Lower leg skin (tissue), 3 donors: ENCODE measurements at regions not wholly inside any gene's neighbourhood (a gene's known extent, or its start where the extent isn't known, plus 50 kb on each side); places are given as distances from the start of the nearest gene placed in this dataset.

Experiments
- CTCF ChIP-seq, 3 donors: fragments of 450-650 bp; IDR thresholded peaks; one replicate each; pipeline ENCODE4 v1.5.1; 2016; ENCODE audit warnings: antibody characterized with exemption in 3 of 3, mild to moderate bottlenecking in 3 of 3, moderate library complexity in 2 of 3
- POLR2A ChIP-seq, 2 donors: fragments of 450-650 bp; IDR thresholded peaks; one replicate each; pipeline ENCODE4 v1.6.1; 2016 to 2017; ENCODE audit warnings: antibody characterized with exemption in 2 of 2, mild to moderate bottlenecking in 1 of 2, moderate library complexity in 1 of 2

GRCh38 chr17:77901481-77901880 lies 57.0 kb upstream of the TNRC6C start:
- TF ChIP-seq CTCF (IDR thresholded peaks at IDR 0.05) (no peak), POLR2A (IDR thresholded peaks at IDR 0.05) (no peak)
